NOMO-1 (cell line): ENCODE measurements at regions not wholly inside any gene's neighbourhood (a gene's known extent, or its start where the extent isn't known, plus 50 kb on each side); places are given as distances from the start of the nearest gene placed in this dataset.
"Not testable (repeated sequence)": the region's sequence is repeated elsewhere in the genome, so short reads cannot be mapped to it uniquely, and the experiment has no call there.

ENCODE experiments used
- DNase-seq, 2 experiments: peaks; one replicate each; lab custom pipeline; 2025; ENCODE audit not compliant: unreplicated experiment in 2 of 2; lab: John Stamatoyannopoulos, UW

- DNase-seq: no peak
Measured at GRCh38 chr10:52368725-52369124, 54.6 kb downstream of the DKK1 start.

- DNase-seq: not testable (repeated sequence)
Measured at GRCh38 chr10:52374207-52374606, 60.1 kb downstream of the DKK1 start.

GRCh38 chr10:52376694-52377354 is 62.7 kb downstream of the DKK1 start:
- no peak for DNase-seq

DNA sequence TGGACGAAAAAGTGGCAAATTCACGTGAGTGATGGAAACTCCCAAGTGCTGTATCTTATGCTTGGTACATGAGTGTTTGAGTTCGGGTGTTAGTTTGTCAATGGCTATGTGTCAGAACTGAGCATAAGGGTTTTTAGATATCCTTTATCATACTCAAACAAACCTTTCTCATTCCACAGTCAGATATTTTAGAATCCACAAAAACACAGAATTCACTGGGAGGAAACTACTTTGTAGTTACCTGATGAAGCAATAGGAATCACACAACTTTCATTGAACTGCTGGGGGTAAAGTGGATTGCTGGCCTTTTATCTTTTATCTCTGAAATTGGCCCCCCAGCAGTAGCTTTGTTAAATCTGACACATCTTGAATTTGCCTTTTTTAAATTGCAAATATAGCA is 64.0 kb downstream of the DKK1 start:
- DNase-seq: no peak

DNA sequence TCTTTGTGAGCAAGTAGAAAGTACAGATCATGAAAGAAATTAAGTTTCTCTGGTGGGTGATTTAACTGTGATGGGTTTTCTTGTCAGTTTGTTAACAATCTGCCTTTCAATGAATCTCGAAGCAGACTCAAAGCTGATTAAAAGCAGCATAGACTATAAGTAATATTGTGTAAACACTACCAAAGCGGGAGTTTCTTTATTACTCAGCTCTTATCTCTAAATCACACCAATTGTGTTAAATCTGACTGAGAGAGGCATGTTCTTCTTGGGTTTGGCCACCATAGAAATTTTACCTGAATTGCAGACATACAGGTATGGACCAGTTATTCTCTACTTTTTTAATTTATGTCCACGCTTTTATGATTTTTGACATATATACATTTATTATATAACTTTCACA is 65.2 kb downstream of the DKK1 start:
- no peak for DNase-seq

DNA sequence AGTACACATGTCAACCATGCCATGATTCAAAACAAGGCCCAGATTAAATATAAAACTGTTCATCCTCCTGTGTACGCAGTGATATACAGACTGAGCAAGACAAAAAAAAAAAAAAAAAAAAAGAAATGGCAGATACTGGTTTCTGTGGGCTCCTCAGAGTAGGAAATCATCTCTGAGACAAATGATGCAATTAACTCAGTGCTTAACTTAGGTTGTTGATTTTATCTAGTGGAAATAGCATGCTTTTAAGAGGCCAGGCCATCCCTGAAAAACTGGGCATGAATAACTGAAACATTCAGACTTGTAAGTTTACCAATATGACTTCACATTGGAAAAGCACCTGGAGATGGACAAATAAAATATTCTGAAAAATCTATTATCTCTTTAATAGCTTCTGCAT is 69.0 kb downstream of the DKK1 start:
- no peak for DNase-seq

DNA sequence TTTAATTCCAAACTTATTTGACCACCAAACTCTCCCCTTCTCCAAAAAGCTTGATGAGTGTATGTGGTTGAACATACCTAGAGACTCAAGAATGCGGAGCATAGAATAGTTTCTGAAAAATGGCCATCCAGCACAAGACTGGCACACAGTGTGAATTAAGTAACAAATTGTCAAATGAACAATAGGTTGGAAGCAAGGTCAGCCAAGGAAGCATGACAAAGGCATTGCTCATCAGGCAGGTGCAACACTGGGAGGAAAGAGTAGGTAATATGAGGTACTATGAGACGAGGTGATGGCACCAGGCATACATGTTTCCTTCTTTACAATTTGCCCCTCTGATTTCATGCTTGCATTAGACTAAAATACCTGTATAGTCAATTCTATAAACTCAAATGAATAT is 73.7 kb downstream of the DKK1 start:
- DNase-seq: no peak

- DNase-seq: no peak
Measured at GRCh38 chr10:52390388-52390787, 76.3 kb downstream of the DKK1 start.

- DNase-seq: no peak
Measured at GRCh38 chr10:52391927-52392602, 78.0 kb downstream of the DKK1 start.

DNA sequence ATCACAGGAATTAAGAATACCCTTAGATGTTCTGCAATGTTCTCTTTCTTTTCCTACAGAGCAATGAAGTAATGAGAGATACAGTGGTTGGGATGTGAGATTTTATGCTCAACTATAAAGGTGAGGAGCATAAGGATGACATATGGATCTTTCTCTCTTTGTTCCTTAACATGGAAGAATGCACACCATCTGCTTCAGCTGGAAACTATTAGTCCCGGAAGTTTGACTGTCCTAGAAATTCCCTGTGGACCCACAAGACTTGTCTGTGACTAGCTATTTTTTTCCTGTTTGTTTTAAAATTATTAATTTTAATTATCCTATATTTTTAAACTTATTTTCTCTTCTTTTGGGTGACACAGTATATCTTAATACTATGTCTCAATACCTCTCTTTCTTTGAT is 80.2 kb downstream of the DKK1 start:
- DNase-seq: no peak

- DNase-seq: no peak
Measured at GRCh38 chr10:52400562-52400961, 86.5 kb downstream of the DKK1 start.

- DNase-seq: not testable (repeated sequence)
Measured at GRCh38 chr10:52403801-52404200, 89.7 kb downstream of the DKK1 start.

- no peak for DNase-seq
Measured at GRCh38 chr10:52409195-52409594, 95.1 kb downstream of the DKK1 start.

- DNase-seq: no peak
Measured at GRCh38 chr10:52409928-52410327, 95.8 kb downstream of the DKK1 start.

GRCh38 chr10:52410916-52411315 is 96.8 kb downstream of the DKK1 start:
- no peak for DNase-seq

DNA sequence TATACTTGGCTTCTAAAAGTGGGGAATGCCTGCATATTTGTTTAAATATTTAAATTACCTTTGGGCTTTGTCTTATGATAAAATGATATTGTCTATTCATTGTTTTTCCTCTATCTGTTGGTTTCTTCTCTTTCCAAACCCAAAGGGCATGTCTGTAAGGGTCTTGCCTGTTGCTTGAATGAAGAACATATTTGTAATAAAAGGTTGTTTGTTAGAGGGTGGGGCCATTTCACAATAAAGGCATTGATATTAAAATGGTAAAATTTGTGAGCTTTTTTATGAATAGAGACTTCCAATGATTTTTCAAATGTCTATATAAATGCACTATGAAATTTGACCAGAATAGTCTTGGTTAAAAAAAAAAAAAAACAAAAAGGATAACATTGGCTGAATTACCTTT is 105.2 kb downstream of the DKK1 start:
- no peak for DNase-seq

DNA sequence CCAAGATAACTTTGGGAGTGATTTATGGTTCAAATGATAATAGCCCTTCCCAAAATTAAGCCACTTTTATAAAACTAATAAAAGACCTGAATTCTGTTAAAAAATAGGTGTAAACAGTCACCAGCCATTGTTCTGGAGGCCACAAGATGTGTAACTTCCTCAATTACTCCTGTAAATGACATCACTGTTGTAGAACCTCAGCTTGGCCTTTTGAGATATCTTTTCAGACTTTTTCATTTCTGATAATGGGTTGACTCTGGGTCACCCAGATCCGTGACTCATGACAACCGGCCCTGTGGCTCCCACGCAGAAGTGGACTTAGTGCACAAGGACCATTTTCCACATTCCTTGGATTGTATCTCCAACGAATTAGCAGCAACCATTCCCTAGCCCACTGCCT is 106.6 kb downstream of the DKK1 start:
- DNase-seq: no peak

DNA sequence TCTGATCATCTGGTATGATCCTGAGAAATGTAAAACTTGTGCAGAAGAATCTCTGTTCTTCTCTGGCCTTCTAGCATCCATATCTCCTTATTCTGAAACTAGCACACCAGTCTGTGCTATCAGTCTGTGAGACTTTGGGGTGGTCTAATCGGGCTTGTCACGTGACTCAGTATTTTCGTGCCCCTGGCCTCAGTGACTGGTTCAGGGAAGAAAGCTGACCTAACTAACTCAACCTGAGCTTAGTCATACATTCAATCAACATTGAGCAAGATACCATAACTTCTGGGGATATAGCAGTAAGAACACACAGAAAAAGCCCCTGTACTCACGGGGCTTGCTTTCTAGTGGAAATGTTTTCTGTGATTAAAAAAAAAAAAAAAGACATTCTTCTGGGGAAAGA is 109.3 kb downstream of the DKK1 start:
- no peak for DNase-seq

DNA sequence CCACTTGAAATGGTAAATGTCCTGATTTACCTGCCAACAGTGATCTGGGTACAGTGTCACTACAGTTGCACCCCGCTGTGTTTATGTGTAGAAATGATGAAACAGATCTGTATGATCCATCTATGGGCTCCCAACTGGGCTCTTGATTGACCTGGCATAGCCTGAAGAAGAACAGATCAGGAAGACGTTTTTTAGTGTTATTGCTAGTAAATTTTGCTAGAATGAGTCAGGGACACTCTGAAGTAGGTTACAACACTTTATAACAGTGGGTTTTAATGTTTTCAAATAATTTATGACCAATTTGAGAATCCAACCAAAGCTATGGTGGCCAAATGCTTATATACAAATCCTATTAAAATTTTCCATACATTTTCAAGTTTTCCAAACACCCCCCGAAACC is 110.3 kb downstream of the DKK1 start:
- DNase-seq: no peak

GRCh38 chr10:52434734-52435133 is 120.7 kb downstream of the DKK1 start:
- no peak for DNase-seq

DNA sequence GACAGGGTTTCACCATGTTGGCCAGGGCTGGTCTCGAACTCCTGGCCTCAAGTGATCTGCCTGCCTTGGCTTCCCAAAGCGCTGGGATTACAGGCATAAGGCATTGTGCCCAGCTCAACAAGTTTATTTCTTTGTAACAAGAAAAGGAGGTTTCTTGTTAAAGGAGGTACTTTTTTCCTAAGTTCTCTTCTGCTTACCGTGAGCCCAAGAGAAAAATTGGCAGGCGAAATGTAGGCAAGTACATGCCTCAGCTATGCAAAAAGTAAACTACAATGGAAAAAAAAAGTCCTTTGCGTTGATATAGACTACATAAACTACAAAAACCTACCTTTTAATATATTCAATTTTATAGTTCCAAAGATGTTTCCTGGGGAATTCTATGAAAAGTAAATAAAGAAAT is 122.6 kb downstream of the DKK1 start:
- no peak for DNase-seq

GRCh38 chr10:52437205-52437646 is 123.1 kb downstream of the DKK1 start:
- no peak for DNase-seq

DNA sequence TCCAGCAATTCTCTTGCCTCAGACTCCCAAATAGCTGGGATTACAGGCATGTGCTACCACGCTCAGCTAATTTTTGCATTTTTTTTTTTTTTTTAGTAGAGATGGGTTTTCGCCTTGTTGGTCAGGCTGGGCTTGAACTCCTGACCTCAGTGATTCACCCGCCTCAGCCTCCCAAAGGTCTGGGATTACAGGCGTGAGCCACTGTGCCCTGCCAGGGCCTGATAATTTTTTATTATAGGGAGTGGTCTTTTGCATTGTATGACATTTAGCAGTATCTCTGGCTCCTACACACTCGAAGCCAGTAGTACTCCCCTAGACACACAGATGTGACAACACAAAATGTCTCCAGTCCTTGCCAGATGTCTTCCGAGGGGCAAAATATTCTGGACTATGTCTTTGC is 124.0 kb downstream of the DKK1 start:
- DNase-seq: no peak
